HG03045 (cell line): ENCODE measurements at regions not wholly inside any gene's neighbourhood (a gene's known extent, or its start where the extent isn't known, plus 50 kb on each side); places are given as distances from the start of the nearest gene placed in this dataset.

Source experiments
- ATAC-seq: cut with Tn5 transposase; IDR thresholded peaks from one replicate; pipeline ENCODE4 v1.9.1; 2021; ENCODE audit warnings: mild to moderate bottlenecking, moderate library complexity; ENCODE audit not compliant: unreplicated experiment

DNA sequence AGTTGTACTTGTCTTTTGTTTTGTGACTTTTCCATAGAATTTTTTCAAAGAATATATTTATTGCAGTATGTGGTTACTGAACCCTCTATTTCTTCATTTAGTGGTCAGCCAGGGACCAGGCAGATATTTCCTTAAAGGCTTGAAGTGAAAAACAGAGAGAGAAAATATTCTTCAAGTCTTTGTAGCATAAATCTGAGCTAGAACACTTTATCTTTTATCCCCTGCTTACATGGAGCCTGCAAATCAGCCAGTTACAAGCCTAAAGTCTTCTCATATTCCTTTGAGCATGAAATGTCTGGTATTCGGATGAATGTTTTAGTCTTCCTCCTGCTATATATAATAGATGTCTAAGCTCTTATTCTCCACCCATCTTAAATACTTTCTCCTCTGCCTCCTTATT lies 1557.5 kb upstream of the ACVR2A start:
- ATAC-seq: no peak

DNA sequence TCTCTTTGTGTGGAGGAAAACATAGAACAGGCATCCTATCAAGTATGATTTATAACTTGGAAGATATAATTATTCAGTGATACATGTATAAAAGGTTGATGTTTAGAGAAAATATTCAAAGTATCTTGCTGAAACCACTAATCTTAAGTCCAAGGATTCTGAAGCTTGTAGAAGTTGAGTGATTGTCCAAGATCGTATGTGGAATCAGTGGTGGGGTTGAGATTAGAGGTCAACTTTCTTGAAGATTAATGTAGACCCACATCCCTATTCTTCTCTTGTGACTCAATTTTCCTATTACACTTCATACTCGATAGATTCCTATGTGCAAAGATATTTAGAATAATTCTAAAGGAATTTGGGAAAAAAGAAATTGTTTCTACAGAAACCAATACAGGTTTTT lies 1565.9 kb upstream of the ACVR2A start:
- ATAC-seq: no peak

DNA sequence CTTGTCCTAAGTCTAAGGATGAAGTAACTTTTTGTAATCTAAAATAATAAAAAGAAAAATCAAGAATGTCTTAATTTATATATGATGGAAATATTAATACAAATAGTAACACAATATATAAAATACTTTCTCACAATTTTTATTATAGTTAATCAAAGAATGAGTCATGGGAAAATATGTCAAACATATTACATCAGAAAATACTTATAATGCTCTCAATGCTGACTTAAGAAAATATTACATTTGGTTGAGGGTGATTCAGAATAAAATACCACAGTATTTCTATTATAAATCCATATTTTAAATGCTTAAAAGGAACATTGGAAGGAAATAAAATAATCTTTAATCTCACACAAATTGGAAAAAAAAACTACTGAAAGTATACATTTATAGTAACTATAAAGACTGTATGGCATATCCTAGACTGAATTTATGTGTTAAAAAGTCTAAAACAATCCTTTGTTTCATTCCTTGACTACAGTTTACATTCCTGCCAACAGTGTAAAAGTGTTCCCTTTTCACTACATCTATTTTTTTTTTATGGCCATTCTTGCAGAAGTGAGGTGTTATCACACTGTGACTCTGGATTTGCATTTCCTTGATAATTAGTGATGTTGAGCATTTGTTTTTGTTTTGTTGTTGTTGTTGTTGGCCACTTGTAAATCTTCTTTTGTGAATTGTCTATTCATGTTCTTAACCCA lies 1573.5 kb upstream of the ACVR2A start:
- no peak for ATAC-seq

DNA sequence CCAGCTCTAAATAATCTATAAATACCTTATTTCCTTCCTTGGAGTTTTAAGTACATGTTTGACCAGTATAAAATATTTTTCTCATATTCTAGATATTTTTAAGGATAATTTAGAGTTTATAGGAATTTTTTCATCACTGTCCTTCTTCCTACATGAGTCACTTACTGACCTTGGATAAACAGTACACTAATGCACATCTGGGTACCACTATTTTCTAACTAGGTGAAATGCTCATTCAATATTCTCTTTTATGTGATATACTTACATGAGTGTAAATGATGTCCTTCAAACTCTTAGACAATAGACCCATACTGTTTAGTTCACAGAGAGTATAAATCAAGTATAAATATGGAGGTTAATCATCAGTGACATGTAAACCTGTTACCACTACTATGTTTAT lies 1574.2 kb upstream of the ACVR2A start:
- ATAC-seq: no peak

DNA sequence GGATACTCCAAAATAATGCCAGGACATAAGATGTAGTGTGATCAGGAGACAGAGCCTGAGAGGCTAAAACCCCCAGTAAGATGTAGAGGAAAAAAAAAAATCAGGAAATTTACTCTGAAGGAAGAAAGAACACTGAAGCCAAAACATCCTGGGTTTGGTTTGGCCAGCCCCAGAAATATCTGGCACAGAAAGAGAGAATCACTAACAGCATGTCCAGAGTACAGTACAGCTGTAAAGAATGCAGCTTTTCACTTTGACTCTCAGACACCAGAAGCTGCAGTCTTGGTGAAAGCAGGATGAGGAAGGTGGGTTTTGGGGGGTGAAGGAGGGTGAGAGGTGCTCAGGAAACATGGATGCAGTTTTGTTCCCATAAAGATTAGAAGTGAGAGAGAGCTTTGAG lies 1577.7 kb upstream of the ACVR2A start:
- ATAC-seq: no peak

DNA sequence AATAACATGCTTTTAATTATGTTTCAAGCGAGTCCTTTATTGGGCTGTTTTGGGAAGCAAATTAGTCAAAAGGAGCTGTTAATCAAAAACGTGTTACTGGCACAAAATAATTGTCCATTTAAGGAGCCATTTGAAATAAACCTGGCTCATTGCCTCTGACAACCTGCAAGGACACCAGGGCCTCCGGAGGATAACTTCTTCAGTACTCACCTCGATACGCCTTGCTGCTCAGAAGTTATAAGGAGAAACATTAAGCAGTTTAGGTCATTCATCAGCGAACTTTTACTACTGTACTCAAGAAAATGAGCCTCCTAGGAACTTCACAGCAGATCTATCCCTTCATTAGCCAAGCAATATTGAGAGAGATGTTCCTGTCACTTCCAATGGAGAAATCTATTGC lies 1579.2 kb upstream of the ACVR2A start:
- no peak for ATAC-seq

DNA sequence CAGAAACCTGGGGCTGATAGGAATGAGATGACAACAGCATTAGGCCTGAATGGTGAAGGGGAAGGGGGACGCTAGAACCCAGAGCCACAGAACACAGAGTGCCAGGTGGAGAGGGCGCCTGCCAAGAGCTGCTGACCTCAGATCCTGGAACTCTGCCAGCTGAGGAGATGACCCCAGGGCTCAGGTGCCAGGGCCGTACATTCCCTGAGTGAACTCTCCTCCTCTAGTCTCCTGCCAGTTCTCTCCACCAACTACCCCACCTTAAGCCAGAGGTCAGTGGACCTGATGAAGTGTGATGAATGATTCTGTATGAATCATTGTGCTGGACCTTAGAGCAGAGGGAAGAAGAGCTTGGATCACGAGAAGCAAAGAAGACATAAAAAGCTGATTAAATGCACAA lies 1582.2 kb upstream of the ACVR2A start:
- ATAC-seq: no peak

DNA sequence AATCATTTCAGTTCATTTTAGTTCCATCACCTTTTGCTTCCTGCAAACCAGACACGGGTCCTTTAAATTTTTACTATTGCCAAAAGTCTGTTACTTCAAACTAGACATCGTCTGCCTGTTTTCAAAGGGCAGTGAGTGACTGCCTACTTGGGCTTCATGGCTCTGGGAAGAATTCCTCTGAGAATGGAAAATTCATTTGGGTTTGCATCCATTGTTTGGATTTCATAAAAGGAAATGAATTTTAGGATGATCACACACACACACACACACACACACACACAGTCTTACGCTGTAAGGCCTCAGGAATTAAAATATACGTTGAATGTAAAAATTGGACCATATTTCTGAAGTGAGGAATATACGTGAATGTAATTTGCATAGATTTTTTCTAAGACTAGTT lies 1584.3 kb upstream of the ACVR2A start:
- no peak for ATAC-seq

DNA sequence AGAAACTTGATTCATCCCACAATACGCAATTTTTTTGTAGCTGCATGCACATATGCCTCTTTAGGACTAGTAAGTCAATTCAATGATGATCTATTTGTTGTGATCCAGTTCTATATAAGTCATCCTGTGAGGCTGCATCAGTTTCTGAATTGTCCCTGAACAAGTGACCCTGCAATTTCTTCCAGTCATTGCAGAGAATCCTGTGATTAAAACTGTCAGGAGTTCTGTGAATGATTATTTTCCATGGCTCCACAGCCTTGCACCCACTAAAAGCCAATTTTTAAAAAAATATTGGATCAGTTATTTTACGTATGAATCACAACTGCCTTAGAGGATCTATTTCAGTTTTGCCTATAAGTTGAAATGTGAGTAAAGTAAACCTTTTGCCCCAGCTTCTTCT lies 1585.0 kb upstream of the ACVR2A start:
- no peak for ATAC-seq

DNA sequence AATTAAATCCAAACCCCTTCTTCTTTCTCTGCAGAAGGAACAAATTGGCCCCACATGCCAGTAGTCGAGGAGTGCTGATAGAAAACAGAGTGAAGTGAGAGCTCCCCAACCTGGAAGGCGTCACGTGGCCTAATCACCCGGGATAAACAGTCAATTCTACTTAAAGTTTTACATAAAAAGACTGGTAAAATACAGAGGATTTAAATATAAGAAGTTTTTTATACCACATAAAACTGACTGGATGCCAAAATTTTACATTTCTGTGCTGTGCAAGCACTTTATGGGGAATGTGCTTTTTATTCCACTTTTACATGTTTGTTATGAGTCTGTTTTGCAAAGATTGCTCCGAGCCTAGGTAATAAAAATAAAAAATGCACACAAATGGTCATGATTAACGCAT lies 1586.8 kb upstream of the ACVR2A start:
- no peak for ATAC-seq

DNA sequence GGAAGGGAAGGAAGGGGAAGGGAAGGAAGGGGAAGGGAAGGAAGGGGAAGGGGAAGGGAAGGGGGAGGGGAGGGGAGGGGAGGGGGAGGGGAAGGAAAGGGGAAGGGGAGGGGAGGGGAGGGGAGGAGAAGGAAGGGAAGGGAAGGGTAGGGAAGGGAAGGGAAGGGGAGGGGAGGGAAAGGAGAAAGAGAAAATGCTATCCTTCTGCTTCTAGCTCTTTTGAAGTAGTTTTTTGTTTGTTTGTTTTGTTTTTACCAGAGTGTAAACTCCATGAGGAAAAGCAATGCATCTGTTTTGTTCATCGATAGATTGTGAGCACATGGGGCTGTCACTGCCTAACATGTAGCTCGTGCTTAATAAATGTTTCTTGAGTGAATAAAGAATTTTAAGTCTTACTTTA lies 1592.7 kb upstream of the ACVR2A start:
- ATAC-seq: no peak

DNA sequence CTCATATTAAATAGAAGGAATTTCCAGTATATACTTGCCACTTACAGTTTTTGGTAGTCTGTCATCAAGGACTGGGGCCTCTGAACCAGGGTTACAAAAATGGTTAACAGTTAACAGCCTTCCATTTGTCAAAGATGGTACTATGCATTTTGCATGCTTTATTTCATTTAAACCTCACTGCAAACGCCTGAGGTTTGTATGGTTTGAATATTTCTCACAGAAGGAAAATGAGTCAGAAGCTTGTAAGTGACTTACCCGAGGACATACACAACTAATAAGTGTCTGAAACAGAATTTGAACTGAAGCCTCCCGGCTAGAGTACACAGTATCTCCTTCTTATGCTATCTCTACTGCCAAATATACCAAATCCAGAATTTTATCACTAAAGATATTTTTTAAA lies 1593.5 kb upstream of the ACVR2A start:
- no peak for ATAC-seq

DNA sequence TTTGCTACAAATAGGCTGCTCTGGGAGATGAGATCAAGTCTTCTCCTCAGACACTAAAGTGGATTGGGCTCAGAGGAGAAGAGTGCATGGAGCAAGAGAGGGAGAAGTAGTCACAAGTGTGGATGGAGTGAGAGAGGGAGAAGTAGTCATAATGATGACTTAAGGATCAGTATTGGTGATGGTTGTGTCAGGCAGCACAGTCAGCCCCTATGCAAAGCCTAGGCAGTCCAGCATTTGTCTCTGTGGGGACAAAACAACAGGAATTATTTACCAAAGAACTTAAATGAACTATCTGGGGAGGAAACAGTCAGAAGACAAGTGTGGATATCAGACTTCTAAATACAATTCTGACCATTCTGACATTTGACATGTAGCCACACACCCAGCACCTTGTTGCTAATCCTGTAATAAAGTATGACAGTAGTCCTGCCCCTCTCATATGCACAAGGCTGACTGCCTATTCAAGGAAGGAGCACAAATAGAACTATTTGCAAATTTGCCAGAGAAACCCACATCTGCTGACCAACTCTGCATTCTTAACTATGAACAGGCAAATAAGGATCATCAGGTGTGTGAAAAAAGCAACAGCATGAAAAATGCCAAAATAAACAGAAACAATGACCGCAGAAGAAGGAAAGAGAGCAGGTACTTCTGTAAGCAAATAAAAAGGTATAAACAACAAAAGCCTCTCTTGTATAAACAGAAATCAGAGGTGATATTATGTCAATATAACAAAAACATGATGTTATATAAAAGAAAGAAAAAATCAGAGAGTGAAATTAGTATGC lies 1597.9 kb upstream of the ACVR2A start:
- no peak for ATAC-seq

DNA sequence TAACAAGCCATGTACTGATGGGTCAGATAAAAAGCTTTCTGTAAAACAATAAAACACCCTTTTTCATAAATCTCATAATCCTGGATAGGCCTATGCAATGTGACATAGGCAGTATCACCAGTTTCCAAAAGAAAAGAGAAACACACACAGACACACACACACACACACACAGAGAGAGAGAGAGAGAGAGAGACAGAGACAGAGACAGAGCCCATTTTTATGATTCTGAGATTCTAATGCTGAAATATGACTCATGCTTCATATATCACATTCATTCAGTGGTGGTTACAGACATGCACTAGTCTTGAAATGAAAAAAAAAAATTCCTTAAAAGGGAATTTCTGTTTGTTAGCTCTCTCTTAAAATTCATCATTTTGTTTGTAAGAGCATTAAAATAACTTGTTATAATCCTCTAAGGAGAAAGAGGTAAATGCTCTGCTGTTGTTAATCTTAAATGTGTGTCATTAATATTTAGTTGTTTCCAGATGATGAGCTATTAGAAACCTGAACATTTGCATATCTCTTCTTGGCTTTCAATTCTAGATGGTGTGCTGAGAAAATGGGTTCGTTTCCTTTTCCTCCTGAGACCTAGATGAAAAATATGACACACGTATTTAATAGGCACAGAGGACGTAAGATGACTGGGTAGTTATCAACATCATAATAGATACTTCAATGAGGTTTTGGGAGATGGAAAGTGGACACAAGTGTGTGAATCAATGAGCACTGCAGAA lies 1598.7 kb upstream of the ACVR2A start:
- no peak for ATAC-seq

DNA sequence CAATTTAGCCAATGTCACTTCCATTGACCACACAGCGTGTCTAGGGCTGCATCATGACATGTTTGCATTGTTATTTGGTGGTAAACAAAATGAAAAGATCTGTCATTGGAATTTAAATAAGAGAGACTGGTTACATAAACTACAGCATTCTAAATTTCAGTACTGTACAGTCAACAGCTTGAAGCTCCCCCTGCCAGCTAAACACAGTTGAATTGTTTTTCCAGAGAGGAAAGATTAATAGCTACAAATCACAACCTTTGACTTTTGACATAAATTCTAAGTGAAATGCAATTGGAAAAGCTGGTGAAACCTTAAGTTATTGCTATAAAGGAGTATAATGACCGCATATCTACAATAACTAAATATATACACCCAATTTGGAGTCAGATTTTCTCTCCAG lies 1600.0 kb upstream of the ACVR2A start:
- no peak for ATAC-seq

DNA sequence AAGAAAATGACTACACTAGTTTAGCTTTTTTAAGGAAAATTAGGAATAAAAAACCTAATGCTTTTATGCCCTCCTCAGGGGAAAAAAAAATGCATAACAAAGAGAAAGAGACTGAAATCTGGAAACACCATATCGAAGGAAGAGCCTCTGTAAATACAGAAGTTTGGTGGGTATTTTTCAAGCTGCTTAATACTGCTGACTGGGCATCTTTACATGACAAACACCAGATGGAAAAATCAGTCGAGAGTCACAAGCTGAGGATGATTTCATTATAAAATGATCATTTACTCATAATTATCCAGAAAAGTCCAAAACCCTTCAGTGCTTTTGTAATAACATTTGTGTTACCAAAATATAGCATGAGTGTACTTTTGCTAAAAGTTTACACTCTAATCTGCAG lies 1600.7 kb upstream of the ACVR2A start:
- ATAC-seq: no peak

DNA sequence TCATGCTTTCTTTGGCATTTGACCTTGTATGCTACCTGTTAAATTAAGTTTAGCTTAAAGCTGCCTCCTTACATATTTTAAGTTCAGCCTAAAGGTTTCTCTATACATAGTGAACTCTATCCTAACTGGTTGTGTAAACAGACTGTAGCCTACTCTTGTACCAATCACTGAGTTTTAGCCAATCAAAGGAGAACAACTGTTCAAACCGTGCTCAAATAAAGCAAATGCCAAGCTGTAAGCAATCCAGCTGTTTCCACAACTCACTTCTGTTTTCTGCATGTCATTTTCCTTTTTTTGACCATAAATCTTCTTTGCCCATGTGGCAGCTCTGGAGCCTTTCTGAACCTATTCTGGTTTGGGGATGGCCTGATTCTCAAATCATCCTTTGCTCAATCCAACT lies 1603.8 kb upstream of the ACVR2A start:
- no peak for ATAC-seq

DNA sequence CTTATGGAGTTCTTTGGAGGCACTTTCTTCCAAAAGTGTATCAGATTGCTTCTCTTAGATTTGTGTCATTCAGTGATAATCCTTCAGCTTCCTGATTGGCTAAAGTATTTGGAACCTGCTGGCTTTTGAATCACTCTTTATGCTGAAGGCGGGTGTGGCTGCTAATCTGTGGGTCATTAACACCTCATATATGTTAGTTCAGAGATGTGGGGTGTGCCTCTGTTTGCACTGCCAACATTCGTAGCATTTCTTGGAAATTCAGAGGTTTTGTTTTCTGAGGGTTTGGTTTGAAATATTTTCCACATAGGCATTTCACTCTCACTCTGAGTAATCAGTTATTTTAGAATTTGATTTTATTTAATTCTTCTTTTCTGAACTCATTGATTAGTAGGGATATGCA lies 1604.4 kb upstream of the ACVR2A start:
- ATAC-seq: no peak

DNA sequence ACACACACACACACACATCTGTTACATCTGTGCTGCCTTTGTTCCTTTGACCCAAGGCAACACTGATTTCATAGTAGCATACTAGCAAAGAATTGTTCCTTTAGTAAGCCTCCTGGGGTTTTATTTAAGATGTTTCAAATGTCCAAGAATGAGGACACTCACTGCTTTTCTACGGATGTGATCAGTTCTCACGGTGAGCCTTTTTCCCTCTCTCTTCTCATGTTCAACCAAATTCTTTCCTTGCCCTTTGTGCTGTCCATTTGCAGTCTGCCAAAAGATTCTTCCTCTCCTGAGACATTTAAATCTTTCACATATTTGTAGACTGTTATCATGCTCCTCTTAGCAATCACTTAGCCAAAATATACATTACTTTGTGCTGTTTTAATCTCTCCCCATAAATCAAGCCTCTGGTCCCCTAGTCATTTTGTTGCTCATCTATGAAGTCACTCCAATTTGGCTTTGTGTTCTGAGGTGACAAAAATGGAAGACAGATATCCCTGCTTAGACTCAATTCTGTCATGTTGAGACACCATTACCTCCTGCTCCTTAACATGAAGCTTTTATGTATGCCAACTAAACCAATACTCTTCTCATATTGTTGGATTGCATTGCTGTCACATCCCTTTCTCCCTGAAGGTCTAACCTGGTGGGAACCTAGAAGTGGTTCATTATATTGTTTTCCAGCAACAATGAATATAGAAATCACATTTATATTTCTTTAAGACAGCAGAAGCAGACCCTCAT lies 1605.3 kb upstream of the ACVR2A start:
- no peak for ATAC-seq

DNA sequence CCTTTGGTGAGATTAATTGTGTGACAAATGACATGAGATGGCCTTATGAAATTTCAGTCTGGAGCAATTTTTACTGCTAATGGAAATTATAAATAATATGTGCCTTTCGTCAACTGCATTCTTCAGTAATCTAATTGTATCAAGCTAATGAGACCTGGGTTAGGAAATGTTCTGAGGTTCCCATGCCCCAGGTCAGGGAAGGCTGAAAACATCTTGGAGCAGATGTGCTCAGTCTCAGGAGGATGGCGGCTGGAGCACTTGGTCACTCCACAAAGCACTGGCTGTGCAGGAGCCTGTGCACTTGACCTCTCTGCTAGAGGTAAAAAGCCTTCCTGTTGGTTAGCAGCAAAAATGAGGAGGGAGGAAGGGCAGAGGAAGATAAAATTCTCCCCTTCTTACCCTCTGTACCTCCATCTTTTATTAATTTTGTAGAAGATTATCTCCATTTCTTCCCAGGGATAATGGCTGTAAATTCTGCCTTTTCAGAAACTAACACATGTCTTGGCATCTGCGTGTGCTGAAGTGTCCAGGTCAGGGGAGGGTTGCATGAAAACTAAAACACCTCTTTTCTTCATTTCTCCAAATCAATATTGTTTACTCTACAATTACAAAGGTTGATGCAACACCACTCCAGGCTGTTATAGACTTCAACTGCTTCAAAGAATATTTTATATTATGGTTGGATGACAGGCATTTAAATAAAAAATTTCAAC lies 1606.4 kb upstream of the ACVR2A start:
- ATAC-seq: no peak

DNA sequence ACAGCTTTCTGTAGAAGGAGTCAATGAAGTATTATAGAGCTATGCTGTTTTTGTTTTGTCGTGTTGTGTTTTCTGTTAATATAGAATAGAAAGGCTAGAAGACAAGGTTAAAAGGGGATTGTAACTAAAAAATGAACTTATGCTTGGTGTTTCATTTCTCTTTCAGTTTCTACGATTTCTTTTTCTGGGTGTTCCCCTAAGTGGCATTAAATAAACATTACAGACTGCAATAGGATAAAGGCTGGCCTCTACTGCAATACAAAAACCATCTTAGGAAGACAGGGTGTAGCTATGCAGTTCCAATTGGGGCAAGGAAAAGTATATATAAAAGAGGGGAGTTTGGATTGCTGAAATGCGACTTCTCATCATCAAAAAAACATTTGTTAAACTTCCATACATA lies 1609.7 kb upstream of the ACVR2A start:
- no peak for ATAC-seq
